ENCODE measurements at regions not wholly inside any gene's neighbourhood (a gene's known extent, or its start where the extent isn't known, plus 50 kb on each side); places are given as distances from the start of the nearest gene placed in this dataset.

DNA sequence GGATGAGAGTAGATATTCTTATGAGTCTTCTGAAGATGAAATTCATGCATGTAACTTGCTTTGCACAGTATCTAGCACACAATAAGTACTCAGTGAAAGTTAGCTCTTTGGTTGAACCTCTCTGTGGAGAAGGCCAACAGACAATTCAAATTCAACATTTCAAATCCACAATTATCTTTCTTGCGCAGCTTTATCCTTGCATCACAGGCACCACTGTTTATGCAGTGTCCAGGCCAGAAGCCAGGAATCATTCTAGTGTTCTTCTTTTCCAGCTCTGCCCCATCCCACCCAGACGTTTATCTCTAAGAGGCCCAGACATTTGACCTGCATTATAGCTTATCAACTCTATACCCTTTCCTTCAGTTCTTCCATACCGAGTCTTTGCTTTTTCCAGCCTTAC, 254.7 kb upstream of the OBI1 start:
- H3K79me2 ChIP-seq (ENCODE audit: insufficient read depth, low read length): no peaks in the 10 kb centered on the region
- no peak overlapping the region for H3K4me3 ChIP-seq (ENCODE audit: low read length, poor library complexity, severe bottlenecking)
- TF ChIP-seq, protein P1, sequence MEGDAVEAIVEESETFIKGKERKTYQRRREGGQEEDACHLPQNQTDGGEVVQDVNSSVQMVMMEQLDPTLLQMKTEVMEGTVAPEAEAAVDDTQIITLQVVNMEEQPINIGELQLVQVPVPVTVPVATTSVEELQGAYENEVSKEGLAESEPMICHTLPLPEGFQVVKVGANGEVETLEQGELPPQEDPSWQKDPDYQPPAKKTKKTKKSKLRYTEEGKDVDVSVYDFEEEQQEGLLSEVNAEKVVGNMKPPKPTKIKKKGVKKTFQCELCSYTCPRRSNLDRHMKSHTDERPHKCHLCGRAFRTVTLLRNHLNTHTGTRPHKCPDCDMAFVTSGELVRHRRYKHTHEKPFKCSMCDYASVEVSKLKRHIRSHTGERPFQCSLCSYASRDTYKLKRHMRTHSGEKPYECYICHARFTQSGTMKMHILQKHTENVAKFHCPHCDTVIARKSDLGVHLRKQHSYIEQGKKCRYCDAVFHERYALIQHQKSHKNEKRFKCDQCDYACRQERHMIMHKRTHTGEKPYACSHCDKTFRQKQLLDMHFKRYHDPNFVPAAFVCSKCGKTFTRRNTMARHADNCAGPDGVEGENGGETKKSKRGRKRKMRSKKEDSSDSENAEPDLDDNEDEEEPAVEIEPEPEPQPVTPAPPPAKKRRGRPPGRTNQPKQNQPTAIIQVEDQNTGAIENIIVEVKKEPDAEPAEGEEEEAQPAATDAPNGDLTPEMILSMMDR (conservative IDR thresholded peaks at IDR 0.05; ENCODE audit: low read length): no peak
- TF ChIP-seq EZH2phosphoT487 (IDR thresholded peaks at IDR 0.05; ENCODE audit: borderline replicate concordance): no peak
- no peaks in the 10 kb centered on the region for H3F3A ChIP-seq (ENCODE audit: low read depth)
- no peaks in the 10 kb centered on the region for H3K4me1 ChIP-seq (ENCODE audit: insufficient read depth, low read length, poor library complexity, severe bottlenecking)
- no peak overlapping the region for H2AFZ ChIP-seq (ENCODE audit: low read length)
- H3K36me3 ChIP-seq (ENCODE audit: insufficient read depth, low read length): no peaks in the 10 kb centered on the region
- no peaks in the 10 kb centered on the region for H3K9me2 ChIP-seq (replicated peaks; ENCODE audit: low read depth, low read length)
- H3K27me3 ChIP-seq (ENCODE audit: insufficient read depth, low read length, poor library complexity, severe bottlenecking): no peaks in the 10 kb centered on the region
- no peak overlapping the region for H3K9ac ChIP-seq (ENCODE audit: low read depth, low read length, poor library complexity, severe bottlenecking)
- H3K9me3 ChIP-seq (ENCODE audit: insufficient read depth, low read depth, low read length): no peaks in the 10 kb centered on the region
- H4K20me1 ChIP-seq (ENCODE audit: insufficient read depth, low read length, poor library complexity, severe bottlenecking): no peaks in the 10 kb centered on the region
- H3K4me2 ChIP-seq (ENCODE audit: low read depth, low read length, poor library complexity, severe bottlenecking): no peak overlapping the region

DNA sequence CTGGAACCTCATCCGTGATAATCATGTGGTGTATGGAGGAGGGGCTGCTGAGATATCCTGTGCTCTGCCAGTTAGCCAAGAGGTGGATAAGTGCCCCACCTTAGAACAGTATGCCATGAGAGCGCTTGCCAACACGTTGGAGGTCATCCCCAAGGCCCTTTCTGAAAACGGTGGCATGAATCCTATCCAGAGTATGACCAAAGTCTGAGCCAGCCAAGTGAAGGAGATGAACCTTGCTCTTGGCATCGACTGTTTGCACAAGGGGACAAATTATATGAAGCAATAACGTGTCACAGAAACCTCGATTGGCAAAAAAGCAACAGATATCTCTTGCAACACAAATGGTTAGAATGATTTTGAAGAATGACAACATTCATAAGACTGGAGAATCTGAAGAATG, 251.2 kb upstream of the OBI1 start:
- no peaks in the 10 kb centered on the region for H3K4me1 ChIP-seq (ENCODE audit: insufficient read depth, low read length, poor library complexity, severe bottlenecking)
- no peak overlapping the region for H3K9ac ChIP-seq (ENCODE audit: low read depth, low read length, poor library complexity, severe bottlenecking)
- H3K36me3 ChIP-seq (ENCODE audit: insufficient read depth, low read length): no peaks in the 10 kb centered on the region
- no peaks in the 10 kb centered on the region for H3K9me2 ChIP-seq (replicated peaks; ENCODE audit: low read depth, low read length)
- no peaks in the 10 kb centered on the region for H3K79me2 ChIP-seq (ENCODE audit: insufficient read depth, low read length)
- no peak overlapping the region for H3K4me3 ChIP-seq (ENCODE audit: low read length, poor library complexity, severe bottlenecking)
- H2AFZ ChIP-seq (ENCODE audit: low read length): no peak overlapping the region
- H3K9me3 ChIP-seq (ENCODE audit: insufficient read depth, low read depth, low read length): no peaks in the 10 kb centered on the region
- H3F3A ChIP-seq (ENCODE audit: low read depth): no peaks in the 10 kb centered on the region
- no peak overlapping the region for H3K4me2 ChIP-seq (ENCODE audit: low read depth, low read length, poor library complexity, severe bottlenecking)
- no peaks in the 10 kb centered on the region for H4K20me1 ChIP-seq (ENCODE audit: insufficient read depth, low read length, poor library complexity, severe bottlenecking)
- H3K27me3 ChIP-seq (ENCODE audit: insufficient read depth, low read length, poor library complexity, severe bottlenecking): no peaks in the 10 kb centered on the region
- TF ChIP-seq EZH2phosphoT487 (IDR thresholded peaks at IDR 0.05; ENCODE audit: borderline replicate concordance): no peak
- TF ChIP-seq, protein P1 (conservative IDR thresholded peaks at IDR 0.05; ENCODE audit: low read length): no peak

DNA sequence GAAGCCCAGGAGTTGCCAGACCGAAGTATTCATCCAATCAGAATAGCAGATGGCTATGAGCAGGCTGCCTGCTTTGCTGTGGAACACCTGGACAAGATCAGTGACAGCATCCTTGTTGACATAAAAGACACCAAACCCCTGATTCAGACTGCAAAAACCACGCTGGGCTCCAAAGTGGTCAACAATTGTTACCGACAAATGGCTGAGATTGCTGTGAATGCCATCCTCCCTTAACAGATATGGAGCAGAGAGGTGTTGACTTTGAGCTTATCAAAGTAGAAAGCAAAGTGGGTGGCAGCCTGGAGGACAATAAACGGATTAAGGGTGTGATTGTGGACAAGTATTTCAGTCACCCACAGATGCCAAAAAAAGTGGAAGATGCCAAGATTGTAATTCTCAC, 250.3 kb upstream of the OBI1 start:
- Histone ChIP-seq H3K4me2 (ENCODE audit: low read depth, low read length, poor library complexity, severe bottlenecking) (no peak overlapping the region), H3K9me2 (replicated peaks; ENCODE audit: low read depth, low read length) (no peaks in the 10 kb centered on the region), H3K27me3 (ENCODE audit: insufficient read depth, low read length, poor library complexity, severe bottlenecking) (no peaks in the 10 kb centered on the region), H3K4me1 (ENCODE audit: insufficient read depth, low read length, poor library complexity, severe bottlenecking) (no peaks in the 10 kb centered on the region), H2AFZ (ENCODE audit: low read length) (no peak overlapping the region), H3K36me3 (ENCODE audit: insufficient read depth, low read length) (no peaks in the 10 kb centered on the region), H3F3A (ENCODE audit: low read depth) (no peaks in the 10 kb centered on the region), H3K9me3 (ENCODE audit: insufficient read depth, low read depth, low read length) (no peaks in the 10 kb centered on the region), H3K4me3 (ENCODE audit: low read length, poor library complexity, severe bottlenecking) (no peak overlapping the region), H3K79me2 (ENCODE audit: insufficient read depth, low read length) (no peaks in the 10 kb centered on the region), H4K20me1 (ENCODE audit: insufficient read depth, low read length, poor library complexity, severe bottlenecking) (no peaks in the 10 kb centered on the region), H3K9ac (ENCODE audit: low read depth, low read length, poor library complexity, severe bottlenecking) (no peak overlapping the region)
- no peak for TF ChIP-seq EZH2phosphoT487 (IDR thresholded peaks at IDR 0.05; ENCODE audit: borderline replicate concordance)
- TF ChIP-seq, protein P1 (conservative IDR thresholded peaks at IDR 0.05; ENCODE audit: low read length): no peak
